Hypothalamus (tissue), 51 donors: ENCODE measurements at regions not wholly inside any gene's neighbourhood (a gene's known extent, or its start where the extent isn't known, plus 50 kb on each side); places are given as distances from the start of the nearest gene placed in this dataset.
"Not testable (repeated sequence)": the region's sequence is repeated elsewhere in the genome, so short reads cannot be mapped to it uniquely, and the experiment has no call there.

Source experiments
- DNase-seq, 51 donors: peaks; one replicate each; lab custom pipeline; 2025; lab: John Stamatoyannopoulos, UW

GRCh38 chrX:86887341-86887740 lies 630.3 kb upstream of the KLHL4 start:
- no peak for DNase-seq

- peak in 1 of 51 donors; percentile 0 for DNase-seq
These were observed 607.6 kb upstream of the KLHL4 start for GRCh38 chrX:86910027-86910426.

- DNase-seq, result peak in 1 of 51 donors; percentile 0
These were observed 606.8 kb upstream of the KLHL4 start for GRCh38 chrX:86910602-86911311.

- no peak for DNase-seq
These were observed 603.0 kb upstream of the KLHL4 start for GRCh38 chrX:86914569-86914968.

GRCh38 chrX:86917959-86918358 lies 599.6 kb upstream of the KLHL4 start:
- DNase-seq, result no peak

- no peak for DNase-seq
These were observed 587.2 kb upstream of the KLHL4 start for GRCh38 chrX:86930419-86930818.

GRCh38 chrX:86935988-86936387 lies 581.6 kb upstream of the KLHL4 start:
- DNase-seq, result no peak

GRCh38 chrX:86946569-86946968 lies 571.0 kb upstream of the KLHL4 start:
- peak in 7 of 51 donors; percentile 0 to 1 (median 0) for DNase-seq

GRCh38 chrX:86964321-86964720 lies 553.3 kb upstream of the KLHL4 start:
- no peak for DNase-seq

- DNase-seq, result no peak
These were observed 536.2 kb upstream of the KLHL4 start for GRCh38 chrX:86981326-86981879.

GRCh38 chrX:86987351-86987750 lies 530.3 kb upstream of the KLHL4 start:
- not testable (repeated sequence) for DNase-seq

GRCh38 chrX:87003031-87003430 lies 514.6 kb upstream of the KLHL4 start:
- DNase-seq, result no peak

GRCh38 chrX:87005183-87005582 lies 512.4 kb upstream of the KLHL4 start:
- DNase-seq, result no peak

GRCh38 chrX:87005885-87006284 lies 511.7 kb upstream of the KLHL4 start:
- DNase-seq, result no peak

- no peak for DNase-seq
These were observed 511.0 kb upstream of the KLHL4 start for GRCh38 chrX:87006561-87006960.

- DNase-seq, result peak in 1 of 51 donors; percentile 0
These were observed 500.4 kb upstream of the KLHL4 start for GRCh38 chrX:87017210-87017609.

GRCh38 chrX:87033115-87033514 lies 484.5 kb upstream of the KLHL4 start:
- DNase-seq, result not testable (repeated sequence)

- no peak for DNase-seq
These were observed 472.2 kb upstream of the KLHL4 start for GRCh38 chrX:87045352-87045751.

- DNase-seq, result no peak
These were observed 468.0 kb upstream of the KLHL4 start for GRCh38 chrX:87049567-87049966.

- no peak for DNase-seq
These were observed 454.0 kb upstream of the KLHL4 start for GRCh38 chrX:87063642-87064041.

GRCh38 chrX:87064502-87064901 lies 453.1 kb upstream of the KLHL4 start:
- DNase-seq, result no peak

- DNase-seq, result no peak
These were observed 449.7 kb upstream of the KLHL4 start for GRCh38 chrX:87067795-87068369.
